Natural killer cell (primary cell): ENCODE measurements at regions not wholly inside any gene's neighbourhood (a gene's known extent, or its start where the extent isn't known, plus 50 kb on each side); places are given as distances from the start of the nearest gene placed in this dataset.

Experiments
- ATAC-seq, 3 donors: fragments of 150-1000 bp in 2 of 3; fragments of 200-7000 bp in 1 of 3; cut with Tn5 transposase; 1 replicate in 1 of 3; 2 replicates in 2 of 3; pipeline ENCODE4 v1.10.0; 2021; ENCODE audit warnings: mild to moderate bottlenecking in 2 of 3, moderate library complexity in 2 of 3
- DNase-seq, 2 donors: peaks; one replicate each; pipeline versions ENCODE4 v3.0.0 to v3.0.0-alpha.2; 2013 to 2021; ENCODE audit warnings: mixed read lengths in 1 of 2
- H3K27ac ChIP-seq: one replicate; pipeline ENCODE4 v1.5.1; 2013; ENCODE audit warnings: mild to moderate bottlenecking, low read length
- H3K27me3 ChIP-seq: one replicate; pipeline ENCODE4 v1.6.1; 2013; ENCODE audit warnings: low read length; ENCODE audit not compliant: control insufficient read depth, insufficient read depth
- H3K36me3 ChIP-seq: one replicate; pipeline ENCODE4 v1.6.1; 2013; ENCODE audit warnings: low read length; ENCODE audit not compliant: control insufficient read depth, insufficient read depth
- H3K4me1 ChIP-seq: one replicate; pipeline ENCODE4 v1.6.1; 2013; ENCODE audit warnings: low read length; ENCODE audit not compliant: control insufficient read depth, insufficient read depth
- H3K4me3 ChIP-seq: one replicate; pipeline ENCODE4 v1.5.1; 2013; ENCODE audit warnings: low read length
- H3K9me3 ChIP-seq: one replicate; pipeline ENCODE4 v1.6.1; 2013; ENCODE audit warnings: low read length; ENCODE audit not compliant: control insufficient read depth, insufficient read depth
- H3K27ac Mint-ChIP-seq, 2 donors: one replicate each; pipeline ENCODE4 v1.8.0; 2022; ENCODE audit warnings: mild to moderate bottlenecking in 2 of 2, mixed read lengths in 2 of 2, moderate library complexity in 1 of 2
- H3K27me3 Mint-ChIP-seq, 2 donors: one replicate each; pipeline ENCODE4 v1.8.0; 2022; ENCODE audit warnings: low read depth in 2 of 2, mixed read lengths in 2 of 2
- H3K36me3 Mint-ChIP-seq: one replicate; pipeline ENCODE4 v1.8.0; 2022; ENCODE audit warnings: mixed read lengths
- H3K4me1 Mint-ChIP-seq, 2 donors: one replicate each; pipeline ENCODE4 v1.8.0; 2022; ENCODE audit warnings: mixed read lengths in 2 of 2
- H3K4me3 Mint-ChIP-seq: one replicate; pipeline ENCODE4 v1.8.0; 2022; ENCODE audit warnings: mild to moderate bottlenecking, moderate library complexity, mixed read lengths
- H3K9me3 Mint-ChIP-seq, 2 donors: one replicate each; pipeline ENCODE4 v1.8.0; 2022; ENCODE audit warnings: mixed read lengths in 2 of 2
- CTCF ChIP-seq: fragments of 200-600 bp; IDR thresholded peaks from one replicate; pipeline ENCODE4 v1.8.0; 2022; ENCODE audit warnings: antibody characterized with exemption
- WGBS: methylation state at CpG from one replicate; pipeline ENCODE4 v1.1.7; 2013; ENCODE audit warnings: missing lambda C conversion rate; ENCODE audit not compliant: insufficient coverage; 5-methylcytosine and 5-hydroxymethylcytosine counted together
- intact Hi-C: fragments of 100-400 bp; cut with micrococcal nuclease; formaldehyde crosslinking; loops from one replicate; pipeline ENCODE4 v1.14.2; 2022

- ATAC-seq (no peak), DNase-seq (no peak)
- Histone ChIP-seq H3K27ac (no peak overlapping the region), H3K9me3 (peaks cover 1% of the 10 kb centered on the region), H3K4me3 (no peak overlapping the region), H3K27me3 (peaks cover 4% of the 10 kb centered on the region), H3K4me1 (no peaks in the 10 kb centered on the region), H3K36me3 (no peaks in the 10 kb centered on the region)
- TF ChIP-seq CTCF: no peak
- peaks cover 8% of the 10 kb centered on the region for H3K36me3 Mint-ChIP-seq
- H3K27me3 Mint-ChIP-seq: peaks cover 3 to 9% of the 10 kb centered on the region in 2 donors
- H3K27ac Mint-ChIP-seq: no peak overlapping the region
- H3K4me1 Mint-ChIP-seq: no peaks in the 10 kb centered on the region
- WGBS: 5% methylated on average over 78 of the region's 78 CpGs
- no peak overlapping the region for H3K4me3 Mint-ChIP-seq
- H3K9me3 Mint-ChIP-seq: peaks cover 9 to 10% of the 10 kb centered on the region in 2 donors
- intact Hi-C loops: loop anchor here (5.0 kb wide), 1 partner anchor 33 kb away; no protein-coding TSS in a partner anchor
Observed at GRCh38 chr10:107914450-107915214, 750.1 kb upstream of the SORCS1 start.

- ATAC-seq (no peak), DNase-seq (no peak)
- Histone ChIP-seq H3K9me3 (no peaks in the 10 kb centered on the region), H3K27me3 (peaks cover 4% of the 10 kb centered on the region), H3K4me3 (no peak overlapping the region), H3K27ac (no peak overlapping the region), H3K4me1 (no peaks in the 10 kb centered on the region), H3K36me3 (no peaks in the 10 kb centered on the region)
- Mint-ChIP-seq H3K4me3 (no peak overlapping the region), H3K27me3 (peaks cover 3 to 9% of the 10 kb centered on the region in 2 donors), H3K4me1 (no peaks in the 10 kb centered on the region), H3K27ac (no peak overlapping the region), H3K36me3 (no peaks in the 10 kb centered on the region), H3K9me3 (peaks cover 5 to 6% of the 10 kb centered on the region in 2 donors)
- intact Hi-C loops: loop anchor here (5.0 kb wide), 1 partner anchor 34 kb away; no protein-coding TSS in a partner anchor
- 13% methylated on average over 5 of the region's 6 CpGs for WGBS
- TF ChIP-seq CTCF: no peak
Observed at GRCh38 chr10:107913317-107914294, 749.1 kb upstream of the SORCS1 start.

- intact Hi-C loops: no loop called here
- no peaks in the 10 kb centered on the region for H3K4me1 ChIP-seq
- WGBS: 68% methylated on average over 1 of the region's 2 CpGs
Observed at GRCh38 chr10:107901076-107901475, 736.6 kb upstream of the SORCS1 start.

More at GRCh38 chr10:107901076-107901475, 736.6 kb upstream of the SORCS1 start:
- Mint-ChIP-seq H3K9me3 (peaks cover 2% of the 10 kb centered on the region in 2 donors), H3K27ac (no peak overlapping the region), H3K4me3 (no peak overlapping the region), H3K36me3 (no peaks in the 10 kb centered on the region), H3K4me1 (no peaks in the 10 kb centered on the region), H3K27me3 (no peaks in the 10 kb centered on the region)
- no peak for TF ChIP-seq CTCF
- no peaks in the 10 kb centered on the region for H3K36me3 ChIP-seq
- DNase-seq (no peak), ATAC-seq (no peak)
- H3K4me3 ChIP-seq: no peak overlapping the region
- H3K27ac ChIP-seq: no peak overlapping the region
- no peaks in the 10 kb centered on the region for H3K9me3 ChIP-seq
- no peaks in the 10 kb centered on the region for H3K27me3 ChIP-seq
